ENCODE measurements at regions not wholly inside any gene's neighbourhood (a gene's known extent, or its start where the extent isn't known, plus 50 kb on each side); places are given as distances from the start of the nearest gene placed in this dataset.

- H3K9ac ChIP-seq (replicated peaks in 1 of 4; ENCODE audit: extremely low read depth in 1 of 4, low read depth in 3 of 4, low read length in 3 of 4), result no peak overlapping the region
- FAIRE-seq (no peak), DNase-seq (ENCODE audit: low read depth in 1 of 2, low spot score in 2 of 2) (no peak)
- ChIA-PET POLR2A (ENCODE audit: partially characterized antibody) (no interaction called here), CTCF (ENCODE audit: partially characterized antibody) (interaction anchor here (0.7 to 1.7 kb wide), 3 partner anchors 9 to 151 kb away, joined by 3 to 10 read pairs (median 3); no protein-coding TSS in a partner anchor)
- H2BK15ac ChIP-seq (ENCODE audit: low read length), result no peak overlapping the region
- H3K79me1 ChIP-seq (ENCODE audit: low read depth, low read length), result no peaks in the 10 kb centered on the region
- no peak overlapping the region for H3K4me2 ChIP-seq (ENCODE audit: insufficient read depth in 1 of 2, low read depth in 2 of 2, low read length in 2 of 2)
- 93% methylated on average over 3 of the region's 3 CpGs; no CpG with 5 or more reads in 1 of the 2 experiments for WGBS, 2 experiments (ENCODE audit: extremely low coverage in 1 of 2, insufficient coverage in 1 of 2, insufficient read length in 1 of 2, insufficient replicate concordance in 2 of 2, low coverage in 1 of 2, low lambda C conversion rate in 2 of 2, missing lambda C conversion rate in 1 of 2)
- H2BK5ac ChIP-seq (ENCODE audit: low read depth, low read length), result no peak overlapping the region
- H3K27me3 ChIP-seq (replicated peaks in 1 of 4; ENCODE audit: control insufficient read depth in 3 of 4, extremely low read depth in 1 of 4, insufficient read depth in 3 of 4, low read length in 3 of 4), result no peaks in the 10 kb centered on the region
- no peak overlapping the region for H3K14ac ChIP-seq (ENCODE audit: insufficient read length)
- H3K4me1 ChIP-seq (replicated peaks in 1 of 4; ENCODE audit: control insufficient read depth in 3 of 4, insufficient read depth in 4 of 4, low read length in 3 of 4), result peaks cover 0 to 2% (median 0%) of the 10 kb centered on the region in 4 experiments; a peak in 1 of 7 replicates
- H3K23me2 ChIP-seq (ENCODE audit: low read depth, low read length), result no peaks in the 10 kb centered on the region
- no peaks in the 10 kb centered on the region for H4K20me1 ChIP-seq (replicated peaks in 1 of 2; ENCODE audit: control insufficient read depth in 1 of 2, insufficient read depth in 2 of 2, low read length in 2 of 2)
- no peak overlapping the region for H4K5ac ChIP-seq (ENCODE audit: insufficient read length, low read depth, low read length)
- no peak overlapping the region for H3K56ac ChIP-seq (replicated peaks; ENCODE audit: insufficient read length, low read depth, low read length)
- H2AK5ac ChIP-seq (ENCODE audit: low read depth, low read length), result no peak overlapping the region
- no peaks in the 10 kb centered on the region for H3K36me3 ChIP-seq (ENCODE audit: control insufficient read depth in 2 of 4, insufficient read depth in 4 of 4, low read length in 3 of 4)
- TF ChIP-seq SP2 (IDR thresholded peaks at IDR 0.05; ENCODE audit: low read length) (no peak), EP300 (IDR thresholded peaks at IDR 0.05; ENCODE audit: borderline replicate concordance in 1 of 2, low read depth in 2 of 2, low read length in 2 of 2) (no peak), ASH2L (IDR thresholded peaks at IDR 0.05; ENCODE audit: low read length) (no peak), TAF1 (IDR thresholded peaks at IDR 0.05; ENCODE audit: low read depth, low read length) (no peak), SRF (IDR thresholded peaks at IDR 0.05; ENCODE audit: low read depth, low read length) (no peak), NRF1 (IDR thresholded peaks at IDR 0.05; ENCODE audit: low read depth, low read length) (no peak), HDAC6 (IDR thresholded peaks at IDR 0.05; ENCODE audit: low read depth, low read length) (no peak), SIX5 (IDR thresholded peaks at IDR 0.05; ENCODE audit: low read depth, low read length) (no peak), SIN3A (conservative IDR thresholded peaks at IDR 0.05 in 1 of 2, IDR thresholded peaks at IDR 0.05 in 1 of 2; ENCODE audit: low read depth in 1 of 2, low read length in 2 of 2) (no peak), CTCF (IDR thresholded peaks at IDR 0.05; ENCODE audit: control extremely low read depth in 1 of 3, insufficient read depth in 1 of 3, low read depth in 1 of 3, low read length in 3 of 3) (no peak)
- H4K91ac ChIP-seq (replicated peaks; ENCODE audit: insufficient read length, low read length), result no peak overlapping the region
- no peak overlapping the region for H2BK12ac ChIP-seq (ENCODE audit: low read depth, low read length)
- no peak overlapping the region for H2BK120ac ChIP-seq (replicated peaks; ENCODE audit: low read depth, low read length)
- H2BK20ac ChIP-seq (ENCODE audit: low read length), result no peak overlapping the region
- H3K27ac ChIP-seq (ENCODE audit: low read depth, low read length), result no peak overlapping the region
- no peak overlapping the region for H3K23ac ChIP-seq (ENCODE audit: insufficient read length)
- no peak overlapping the region for H3K4ac ChIP-seq (replicated peaks; ENCODE audit: insufficient read length, low read depth, low read length)
- H3K4me3 ChIP-seq (ENCODE audit: extremely low read depth in 1 of 4, insufficient read depth in 2 of 4, low read depth in 3 of 4, low read length in 4 of 4), result no peak overlapping the region
- H4K8ac ChIP-seq (ENCODE audit: extremely low read depth, insufficient read depth, low read length), result no peak overlapping the region
- no peak overlapping the region for H2AFZ ChIP-seq (ENCODE audit: low read length)
- H3K18ac ChIP-seq (ENCODE audit: extremely low read depth, low read length), result no peak overlapping the region
- no peaks in the 10 kb centered on the region for H3K79me2 ChIP-seq (ENCODE audit: control insufficient read depth in 1 of 2, insufficient read depth in 2 of 2, low read length in 2 of 2)
- no peaks in the 10 kb centered on the region for H3K9me3 ChIP-seq (ENCODE audit: insufficient read depth in 2 of 2, low read depth in 1 of 2, low read length in 1 of 2)
Observed at GRCh38 chr5:153209016-153209415, 281.5 kb upstream of the GRIA1 start.
